Stimulated activated CD4-positive, alpha-beta T cell treated with anti-CD3 and anti-CD28 coated beads, Interleukin-1b, Interleukin-23, amount 100 ng/mL, for 4 hours (primary cell): ENCODE measurements at regions not wholly inside any gene's neighbourhood (a gene's known extent, or its start where the extent isn't known, plus 50 kb on each side); places are given as distances from the start of the nearest gene placed in this dataset.

Experiments used
- DNase-seq, 2 donors: peaks; one replicate each; pipeline ENCODE4 v3.0.0-alpha.2; 2020; ENCODE audit warnings: low read depth in 2 of 2

GRCh38 chr5:155295111-155295510 is 281.6 kb downstream of the KIF4B start:
- no peak for DNase-seq

- no peak for DNase-seq
These were observed 285.9 kb downstream of the KIF4B start for GRCh38 chr5:155299386-155300005.

- no peak for DNase-seq
These were observed 289.6 kb downstream of the KIF4B start for GRCh38 chr5:155303120-155303519.

GRCh38 chr5:155307229-155307628 is 293.7 kb downstream of the KIF4B start:
- DNase-seq, result no peak

DNA sequence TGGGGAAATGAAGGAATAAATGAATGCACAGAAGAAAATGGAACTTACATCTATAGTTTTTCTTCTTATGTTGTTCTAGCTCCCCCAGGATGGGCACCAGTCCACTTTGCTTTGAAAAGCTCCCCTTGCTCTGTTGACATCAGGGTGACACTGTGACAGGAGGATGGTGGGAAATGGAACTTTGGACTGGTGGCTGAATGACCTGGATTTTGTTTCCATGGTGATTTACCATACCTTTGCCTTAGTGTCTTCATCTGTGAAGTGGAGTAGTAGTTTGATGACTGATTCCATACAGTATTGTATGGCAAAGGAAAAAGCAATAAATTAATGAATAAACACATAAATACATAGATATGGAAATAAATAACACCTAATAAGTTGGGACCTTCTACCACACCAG is 294.7 kb downstream of the KIF4B start:
- DNase-seq, result no peak

- no peak for DNase-seq
These were observed 295.6 kb downstream of the KIF4B start for GRCh38 chr5:155309021-155309746.

- no peak for DNase-seq
These were observed 298.2 kb downstream of the KIF4B start for GRCh38 chr5:155311721-155312120.

DNA sequence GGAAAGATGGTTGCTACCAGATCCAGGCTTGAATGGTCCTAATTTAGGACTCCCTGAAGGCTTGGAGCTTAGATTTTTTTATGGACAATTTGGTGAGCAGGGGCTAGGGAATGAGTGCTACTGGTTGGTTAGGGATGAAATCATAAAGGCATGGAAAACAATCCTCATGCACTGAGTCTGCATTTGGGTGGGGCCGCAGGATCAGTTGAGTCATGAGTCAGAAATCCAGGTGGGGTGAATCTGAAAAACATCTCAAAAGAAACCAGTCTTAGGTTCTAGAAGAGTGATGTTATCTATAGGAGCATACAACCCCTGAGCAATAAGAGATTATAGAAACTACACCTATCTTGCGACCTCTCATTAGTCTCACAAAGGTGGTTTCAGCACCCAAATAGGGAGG is 300.0 kb downstream of the KIF4B start:
- no peak for DNase-seq

- no peak for DNase-seq
These were observed 302.6 kb downstream of the KIF4B start for GRCh38 chr5:155316070-155316714.

GRCh38 chr5:155332618-155333017 is 319.1 kb downstream of the KIF4B start:
- DNase-seq, result no peak

GRCh38 chr5:155342956-155343355 is 329.4 kb downstream of the KIF4B start:
- DNase-seq, result no peak

DNA sequence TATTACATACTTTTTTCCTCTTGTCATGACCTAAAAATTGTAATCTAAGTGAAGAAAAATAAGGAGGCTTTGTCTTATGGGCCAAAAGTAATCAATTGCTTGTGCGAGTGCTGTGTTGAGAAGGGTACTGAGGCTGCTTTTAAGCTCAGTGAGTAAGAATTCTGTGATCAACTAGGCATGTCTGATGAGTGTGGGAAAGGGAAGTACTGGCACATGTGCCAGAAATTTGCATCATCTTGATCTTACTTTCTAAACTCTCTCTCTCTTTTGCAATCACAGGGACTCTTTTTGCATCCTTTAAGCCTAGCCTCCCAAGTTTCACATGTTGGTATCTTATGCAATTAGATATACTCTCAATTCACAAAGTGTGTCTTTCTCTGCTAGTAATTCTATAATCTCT is 329.9 kb downstream of the KIF4B start:
- no peak for DNase-seq

DNA sequence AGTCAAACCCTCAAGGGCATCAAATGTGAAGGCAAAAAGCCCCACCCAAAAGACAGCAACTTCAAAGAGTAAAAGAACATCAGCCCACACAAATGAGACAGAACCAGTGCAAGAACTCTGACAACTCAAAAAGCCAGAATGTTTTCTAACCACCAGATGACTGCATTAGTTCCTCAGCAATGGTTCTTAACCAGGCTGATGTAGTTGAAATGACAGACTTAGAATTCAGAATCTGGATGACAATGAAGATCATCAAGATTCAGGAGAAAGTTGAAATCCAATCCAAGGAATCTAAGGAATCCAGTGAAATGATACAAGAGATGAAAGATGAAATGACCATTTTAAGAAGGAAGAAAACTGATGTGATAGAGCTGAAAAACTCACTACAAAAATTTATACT is 339.7 kb downstream of the KIF4B start:
- no peak for DNase-seq

DNA sequence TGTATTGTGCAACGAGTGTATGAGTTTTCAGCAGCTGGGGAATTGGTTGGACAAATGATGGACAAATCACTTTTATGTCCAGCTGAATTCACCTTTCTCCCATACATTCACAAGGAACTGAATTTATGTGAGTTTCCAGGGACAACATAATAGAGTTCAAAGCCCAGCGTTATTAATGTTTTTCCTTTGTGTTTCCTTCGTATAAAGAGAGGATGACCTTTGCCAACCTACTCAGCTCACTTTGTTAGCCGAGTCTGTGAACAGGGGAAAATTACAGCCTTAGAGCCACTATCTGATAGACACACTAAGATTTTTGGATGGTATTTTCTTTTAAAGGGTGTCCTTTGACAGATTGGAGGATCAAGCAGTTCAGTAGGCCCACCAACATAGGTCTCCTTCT is 352.5 kb downstream of the KIF4B start:
- no peak for DNase-seq

DNA sequence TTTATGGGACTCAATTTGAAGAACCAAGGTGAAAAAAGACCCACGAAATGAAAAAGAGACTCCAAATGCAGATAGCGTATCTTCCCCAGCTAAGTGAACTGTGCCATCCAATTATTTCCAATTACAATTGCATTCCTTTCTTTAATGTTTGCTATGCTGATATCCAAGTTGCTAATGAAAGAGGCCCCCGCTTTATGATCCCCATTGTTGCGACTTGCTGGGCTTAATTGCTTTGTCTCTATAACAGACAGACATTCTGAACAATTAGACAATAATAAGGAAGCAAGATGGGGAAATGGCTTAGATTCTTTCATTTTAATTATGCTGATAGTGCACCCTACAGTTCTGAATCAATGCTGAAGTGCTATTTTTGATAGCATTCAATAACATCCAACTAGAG is 354.3 kb downstream of the KIF4B start:
- DNase-seq, result no peak

DNA sequence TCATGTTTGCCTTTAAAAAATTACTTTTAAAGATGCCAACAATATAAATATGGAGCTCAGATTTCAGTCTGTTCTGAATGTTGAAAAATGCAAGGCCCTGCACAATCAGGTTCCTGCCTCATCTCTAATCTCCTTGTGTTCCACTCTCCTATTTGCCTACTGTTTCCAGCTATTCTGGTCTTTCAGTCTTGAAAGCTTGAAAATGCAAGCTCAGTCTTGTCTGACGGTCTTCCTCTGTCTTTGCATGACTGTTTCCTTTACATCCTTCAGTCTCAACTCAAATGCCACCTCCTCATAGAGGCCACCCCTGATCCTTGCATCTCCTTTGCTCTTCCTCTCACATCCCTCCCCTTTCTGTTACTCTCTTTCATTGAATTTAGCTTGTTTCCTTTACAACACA is 354.9 kb downstream of the KIF4B start:
- no peak for DNase-seq

DNA sequence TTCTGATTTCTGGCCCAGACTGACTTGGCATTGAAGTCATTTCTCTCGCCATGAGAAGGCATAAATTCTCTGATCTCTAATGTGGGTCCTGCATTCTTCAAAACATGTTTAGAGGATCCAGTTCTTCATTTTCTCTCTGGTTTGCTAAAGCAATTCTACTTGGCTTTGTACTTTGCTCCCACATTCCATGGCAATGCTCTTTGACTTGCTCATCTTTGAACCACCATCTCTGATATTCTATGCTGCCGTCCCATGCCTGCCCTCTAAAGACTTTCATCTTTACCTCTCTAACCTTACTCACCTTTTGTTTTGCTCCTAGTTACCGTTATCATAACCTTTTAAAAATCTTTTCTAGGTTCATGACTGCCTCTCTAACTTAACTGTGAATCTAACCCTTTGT is 366.9 kb downstream of the KIF4B start:
- DNase-seq, result no peak

GRCh38 chr5:155381654-155382053 is 368.1 kb downstream of the KIF4B start:
- DNase-seq, result no peak

DNA sequence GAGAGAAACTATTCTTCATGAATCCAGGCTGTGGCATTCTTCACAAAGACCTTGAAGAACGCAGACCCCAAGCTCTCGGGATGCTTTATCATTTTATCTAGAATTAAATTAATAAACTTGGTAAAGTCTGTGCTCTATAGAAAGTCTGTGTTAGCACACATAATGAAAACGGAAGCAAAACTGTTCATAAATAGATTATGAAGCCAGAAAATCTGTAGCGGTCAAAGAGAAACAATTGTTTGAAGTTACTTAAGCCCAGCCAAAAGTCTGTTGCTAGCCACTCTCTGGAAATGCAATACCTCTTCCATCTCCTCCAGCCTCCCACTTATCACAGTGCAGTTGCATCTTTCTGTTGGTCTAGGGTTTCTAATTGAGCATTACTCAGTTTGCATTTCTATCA is 375.9 kb downstream of the KIF4B start:
- no peak for DNase-seq

DNA sequence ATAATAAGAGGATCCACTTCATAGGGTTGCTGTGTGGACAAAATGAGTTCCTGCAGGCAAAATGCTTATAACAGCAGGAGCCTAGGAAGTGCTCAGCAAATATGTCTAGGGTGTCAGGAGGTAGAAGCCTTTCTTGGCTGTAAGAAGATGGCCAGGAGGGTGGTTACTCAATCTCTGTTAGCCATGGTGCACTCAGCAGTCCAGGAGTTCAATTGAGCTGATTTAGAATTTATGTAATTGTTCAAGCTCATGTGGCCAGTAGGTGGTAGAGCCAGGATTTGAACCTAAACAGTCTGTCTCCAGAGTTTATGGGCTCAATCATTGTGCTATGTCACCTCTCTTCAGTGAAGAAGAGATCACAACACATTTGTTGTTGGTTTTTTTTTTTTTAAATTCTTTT is 381.2 kb downstream of the KIF4B start:
- no peak for DNase-seq

DNA sequence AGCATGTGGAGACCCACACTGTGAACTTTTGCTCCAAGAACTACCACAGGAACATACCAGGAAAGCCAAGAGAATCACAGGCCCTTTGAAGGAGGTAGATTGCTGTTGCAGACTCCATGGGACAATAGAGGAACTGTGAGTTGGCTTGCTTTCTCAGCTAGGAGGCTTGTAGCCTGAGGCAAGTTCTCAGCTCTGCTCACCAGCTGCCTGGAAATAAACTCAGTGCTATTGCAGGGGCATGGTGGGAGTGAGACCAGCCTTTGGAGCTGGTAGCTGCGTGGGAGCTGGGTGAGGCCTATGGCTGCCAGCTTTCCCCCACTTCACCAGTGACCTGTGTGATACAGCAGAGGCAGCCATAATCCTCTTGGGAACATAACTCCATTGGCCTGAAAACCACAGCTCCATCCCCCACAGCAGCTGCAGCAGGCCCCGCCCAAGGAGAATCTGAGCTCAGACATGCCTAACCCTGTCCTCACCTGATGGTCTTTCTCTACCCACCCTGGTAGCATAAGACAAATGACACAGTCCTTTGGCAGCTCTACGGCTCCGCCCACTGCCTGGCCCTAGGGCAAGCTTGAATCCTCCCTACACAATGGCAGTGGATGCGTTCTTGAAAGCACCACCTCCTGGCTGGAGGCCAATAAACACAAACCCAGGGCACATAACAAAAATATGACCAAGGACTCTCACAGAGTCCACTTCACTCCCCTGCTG is 389.5 kb downstream of the KIF4B start:
- DNase-seq, result no peak

GRCh38 chr5:155406815-155407214 is 393.3 kb downstream of the KIF4B start:
- no peak for DNase-seq

DNA sequence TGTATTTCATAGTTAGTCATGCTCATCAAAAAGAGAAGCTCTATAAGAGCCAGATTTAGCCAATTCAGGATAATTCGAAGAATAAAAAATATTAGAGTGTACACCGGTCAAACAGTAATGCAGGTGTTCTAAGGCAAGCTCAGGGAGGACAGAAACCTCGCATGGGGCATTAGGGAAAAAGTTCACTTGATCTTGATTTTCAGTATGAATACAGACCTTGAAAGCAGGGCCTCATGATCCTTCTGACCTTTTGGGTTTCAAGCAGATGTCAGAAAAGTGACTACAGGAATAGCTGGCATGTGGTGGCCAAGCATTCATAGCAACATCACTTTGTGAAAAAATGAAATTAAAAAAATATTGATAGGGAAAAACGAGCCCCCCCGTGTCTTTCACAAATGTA is 394.9 kb downstream of the KIF4B start:
- DNase-seq, result no peak
